Gastroesophageal sphincter (tissue), 4 donors: ENCODE measurements at regions not wholly inside any gene's neighbourhood (a gene's known extent, or its start where the extent isn't known, plus 50 kb on each side); places are given as distances from the start of the nearest gene placed in this dataset.
A peak's percentile ranks its signal among the peaks of the same experiment; 100 is the strongest.

Experiments used
- ATAC-seq: fragments of 150-250 bp; one replicate; pipeline ENCODE4 v1.9.1; 2016; ENCODE audit warnings: mild to moderate bottlenecking, moderate library complexity
- H3K27ac ChIP-seq, 4 donors: fragments of 200-600 bp; sonication (generic) in 3 of 4; 1 replicate in 3 of 4; 2 replicates in 1 of 4; pipeline ENCODE4 v1.5.1; 2016 to 2019
- H3K27me3 ChIP-seq: fragments of 200-600 bp; sonication (generic); one replicate; pipeline ENCODE4 v1.5.1; 2019
- H3K36me3 ChIP-seq, 2 donors: fragments of 200-600 bp; sonication (generic); one replicate each; pipeline ENCODE4 v1.5.1; 2019; ENCODE audit warnings: control low read depth in 1 of 2
- H3K4me1 ChIP-seq, 3 donors: fragments of 200-600 bp; sonication (generic); 1 replicate in 2 of 3; 2 replicates in 1 of 3; pipeline ENCODE4 v1.5.1; 2016 to 2019; ENCODE audit warnings: control low read depth in 2 of 3
- H3K4me3 ChIP-seq, 2 donors: fragments of 200-600 bp; sonication (generic); one replicate each; pipeline ENCODE4 v1.5.1; 2019; ENCODE audit warnings: mild to moderate bottlenecking in 1 of 2, moderate library complexity in 1 of 2
- H3K9me3 ChIP-seq, 3 donors: fragments of 200-600 bp; sonication (generic); one replicate each; pipeline ENCODE4 v1.5.1; 2017 to 2019; ENCODE audit warnings: control low read depth in 2 of 3
- CTCF ChIP-seq, 4 experiments: fragments of 200-600 bp in 2 of 4; fragments of 450-650 bp in 2 of 4; sonication (generic) in 1 of 4; IDR thresholded peaks; one replicate each; pipeline ENCODE4 v1.5.1; 2017 to 2019; ENCODE audit warnings: antibody characterized with exemption in 4 of 4, mild to moderate bottlenecking in 2 of 4, moderate library complexity in 2 of 4
- EP300 ChIP-seq: sonication (generic); formaldehyde crosslinking; IDR thresholded peaks from one replicate; pipeline ENCODE4 v1.6.1; 2017; ENCODE audit warnings: antibody characterized with exemption, mild to moderate bottlenecking
- POLR2A ChIP-seq, 2 donors: fragments of 450-650 bp; IDR thresholded peaks; one replicate each; pipeline ENCODE4 v1.6.1; 2017; ENCODE audit warnings: antibody characterized with exemption in 2 of 2, mild to moderate bottlenecking in 2 of 2, moderate library complexity in 1 of 2
- POLR2AphosphoS5 ChIP-seq: sonication (generic); formaldehyde crosslinking; IDR thresholded peaks from one replicate; pipeline ENCODE4 v1.6.1; 2017; ENCODE audit warnings: antibody characterized with exemption
- WGBS, 2 donors: methylation state at CpG; one replicate each; pipeline ENCODE4 v1.1.5; 2018; ENCODE audit warnings: low coverage in 1 of 2; 5-methylcytosine and 5-hydroxymethylcytosine counted together

- ATAC-seq = no peak
- no peaks in the 10 kb centered on the region for H3K4me1 ChIP-seq
- H3K36me3 ChIP-seq = no peaks in the 10 kb centered on the region
- H3K4me3 ChIP-seq = no peak overlapping the region
- no peaks in the 10 kb centered on the region for H3K9me3 ChIP-seq
- 90 to 92% methylated on average over 8 to 13 of the region's 13 CpGs for WGBS, 2 donors
- H3K27ac ChIP-seq = no peak overlapping the region
- no peaks in the 10 kb centered on the region for H3K27me3 ChIP-seq
- TF ChIP-seq POLR2AphosphoS5 = no peak
- no peak for TF ChIP-seq POLR2A (IDR thresholded peaks at IDR 0.05)
- no peak for TF ChIP-seq EP300
- no peak for TF ChIP-seq CTCF (IDR thresholded peaks at IDR 0.05)
These were observed 591.4 kb downstream of the CCDC171 start for GRCh38 chr9:16143947-16144890.

- peaks cover 0 to 4% (median 1%) of the 10 kb centered on the region in 3 donors for H3K4me1 ChIP-seq
- H3K27me3 ChIP-seq = no peaks in the 10 kb centered on the region
- WGBS, 2 donors = 60 to 88% methylated on average over 2 to 7 of the region's 8 CpGs
- no peak overlapping the region for H3K27ac ChIP-seq
- ATAC-seq = no peak
- H3K4me3 ChIP-seq = no peak overlapping the region
- no peaks in the 10 kb centered on the region for H3K36me3 ChIP-seq
- H3K9me3 ChIP-seq = no peaks in the 10 kb centered on the region
- TF ChIP-seq EP300 = no peak
These were observed 592.5 kb downstream of the CCDC171 start for GRCh38 chr9:16145196-16145950.

- H3K27ac ChIP-seq = no peak overlapping the region
- no peak for ATAC-seq
- H3K36me3 ChIP-seq = no peaks in the 10 kb centered on the region
- no peak overlapping the region for H3K4me3 ChIP-seq
- H3K27me3 ChIP-seq = no peaks in the 10 kb centered on the region
- no peaks in the 10 kb centered on the region for H3K9me3 ChIP-seq
- peaks cover 0 to 19% (median 3%) of the 10 kb centered on the region in 3 donors for H3K4me1 ChIP-seq
- TF ChIP-seq POLR2AphosphoS5 = no peak
- 69% methylated on average over 3 of the region's 7 CpGs; no CpG with 5 or more reads in 1 of the 2 donors for WGBS, 2 donors
These were observed 594.9 kb downstream of the CCDC171 start for GRCh38 chr9:16147726-16148125.

- TF ChIP-seq EP300 (no peak), POLR2AphosphoS5 (peak; percentile 90), POLR2A (IDR thresholded peaks at IDR 0.05) (no peak), CTCF (IDR thresholded peaks at IDR 0.05) (no peak)
- Histone ChIP-seq H3K27me3 (no peaks in the 10 kb centered on the region), H3K4me3 (no peak overlapping the region), H3K4me1 (peaks cover 0 to 33% (median 9%) of the 10 kb centered on the region in 3 donors), H3K36me3 (no peaks in the 10 kb centered on the region), H3K27ac (peak overlapping the region in 1 of 4 donors; percentile 56), H3K9me3 (no peaks in the 10 kb centered on the region)
- ATAC-seq = peak; percentile 66
- WGBS, 2 donors = 17 to 25% methylated on average over 3 to 4 of the region's 4 CpGs
These were observed 597.7 kb downstream of the CCDC171 start for GRCh38 chr9:16150501-16150900.

GRCh38 chr9:16150938-16151650 lies 598.3 kb downstream of the CCDC171 start:
- no peaks in the 10 kb centered on the region for H3K27me3 ChIP-seq
- H3K27ac ChIP-seq = peak overlapping the region in 1 of 4 donors; percentile 56
- H3K9me3 ChIP-seq = no peaks in the 10 kb centered on the region
- H3K4me1 ChIP-seq = peaks cover 0 to 33% (median 9%) of the 10 kb centered on the region in 3 donors
- ATAC-seq = peak; percentile 14
- TF ChIP-seq EP300 (no peak), POLR2AphosphoS5 (no peak), CTCF (IDR thresholded peaks at IDR 0.05) (no peak), POLR2A (IDR thresholded peaks at IDR 0.05) (no peak)
- H3K4me3 ChIP-seq = no peak overlapping the region
- 66% methylated on average over 7 to 8 of the region's 9 CpGs for WGBS, 2 donors
- H3K36me3 ChIP-seq = no peaks in the 10 kb centered on the region
